ENCODE measurements at regions not wholly inside any gene's neighbourhood (a gene's known extent, or its start where the extent isn't known, plus 50 kb on each side); places are given as distances from the start of the nearest gene placed in this dataset.
"Not testable (repeated sequence)": the region's sequence is repeated elsewhere in the genome, so short reads cannot be mapped to it uniquely, and the experiment has no call there.

GRCh38 chr3:177338697-177339219 lies 141.5 kb upstream of the TBL1XR1 start:
- Histone ChIP-seq H3K27ac (ENCODE audit: low read length) (no peak overlapping the region), H2AFZ (ENCODE audit: low read depth, low read length) (no peak overlapping the region), H3K9me2 (ENCODE audit: insufficient read depth, low read length) (no peaks in the 10 kb centered on the region), H4K20me1 (ENCODE audit: insufficient read depth) (no peaks in the 10 kb centered on the region), H3K4me3 (ENCODE audit: low read length) (no peak overlapping the region), H3K79me2 (replicated peaks; ENCODE audit: insufficient read depth, low read length) (no peaks in the 10 kb centered on the region), H3K9me3 (ENCODE audit: low read length) (no peaks in the 10 kb centered on the region), H3K9ac (ENCODE audit: low read length) (no peak overlapping the region), H3K27me3 (ENCODE audit: insufficient read depth, low read depth, low read length) (no peaks in the 10 kb centered on the region), H3K4me2 (ENCODE audit: low read length) (no peak overlapping the region), H3F3A (ENCODE audit: insufficient read depth, low read length, poor library complexity, severe bottlenecking) (no peaks in the 10 kb centered on the region), H3K36me3 (ENCODE audit: insufficient read depth, low read length) (no peaks in the 10 kb centered on the region)
- TF ChIP-seq RAD21 (conservative IDR thresholded peaks at IDR 0.05) (no peak), EZH2 (IDR thresholded peaks at IDR 0.05; ENCODE audit: borderline replicate concordance, insufficient read depth, low read length, poor library complexity, severe bottlenecking) (no peak), POLR2AphosphoS5 (IDR thresholded peaks at IDR 0.05) (no peak), MXI1 (conservative IDR thresholded peaks at IDR 0.05; ENCODE audit: poor library complexity, severe bottlenecking) (no peak), REST (IDR thresholded peaks at IDR 0.05; ENCODE audit: borderline replicate concordance) (no peak), TAF1 (IDR thresholded peaks at IDR 0.05; ENCODE audit: low read depth) (no peak), SMC3 (conservative IDR thresholded peaks at IDR 0.05; ENCODE audit: poor library complexity) (no peak), CTCF (IDR thresholded peaks at IDR 0.05; ENCODE audit: poor library complexity, severe bottlenecking) (no peak), EP300 (conservative IDR thresholded peaks at IDR 0.05; ENCODE audit: poor library complexity, severe bottlenecking) (no peak)

- not testable (repeated sequence) for H4K20me1 ChIP-seq (ENCODE audit: insufficient read depth); H3K79me2 ChIP-seq (replicated peaks; ENCODE audit: insufficient read depth, low read length); H3K4me2 ChIP-seq (ENCODE audit: low read length); H3K9me2 ChIP-seq (ENCODE audit: insufficient read depth, low read length); H3F3A ChIP-seq (ENCODE audit: insufficient read depth, low read length, poor library complexity, severe bottlenecking); H2AFZ ChIP-seq (ENCODE audit: low read depth, low read length); H3K4me3 ChIP-seq (ENCODE audit: low read length); H3K27ac ChIP-seq (ENCODE audit: low read length); H3K36me3 ChIP-seq (ENCODE audit: insufficient read depth, low read length); H3K9ac ChIP-seq (ENCODE audit: low read length); H3K27me3 ChIP-seq (ENCODE audit: insufficient read depth, low read depth, low read length); H3K9me3 ChIP-seq (ENCODE audit: low read length)
These were observed 142.0 kb upstream of the TBL1XR1 start for GRCh38 chr3:177339220-177339703.

Measured in neural cell (in vitro differentiated cells).